Fibroblast of lung (primary cell): ENCODE measurements at regions not wholly inside any gene's neighbourhood (a gene's known extent, or its start where the extent isn't known, plus 50 kb on each side); places are given as distances from the start of the nearest gene placed in this dataset.

Experiments used
- DNase-seq, 2 donors: peaks; one replicate each; pipeline versions ENCODE4 v3.0.0 to v3.0.0-alpha.2; 2010; ENCODE audit warnings: low read depth in 2 of 2
- H2AFZ ChIP-seq: 2 replicates; pipeline ENCODE4 v1.5.1; 2012; ENCODE audit warnings: low read length, control low read depth, inconsistent platforms
- H3K27ac ChIP-seq: 2 replicates; pipeline ENCODE4 v1.5.1; 2011; ENCODE audit warnings: low read length, control low read depth; ENCODE audit not compliant: insufficient read depth
- H3K27me3 ChIP-seq: 2 replicates; pipeline ENCODE4 v1.5.1; 2011; ENCODE audit warnings: mild to moderate bottlenecking, low read length; ENCODE audit not compliant: control insufficient read depth, insufficient read depth
- H3K36me3 ChIP-seq: 2 replicates; pipeline ENCODE4 v1.5.1; 2011; ENCODE audit warnings: low read length; ENCODE audit not compliant: control insufficient read depth, insufficient read depth
- H3K4me1 ChIP-seq: 2 replicates; pipeline ENCODE4 v1.5.1; 2011; ENCODE audit warnings: low read length; ENCODE audit not compliant: control insufficient read depth, insufficient read depth; ENCODE audit errors: extremely low read depth
- H3K4me2 ChIP-seq: 2 replicates; pipeline ENCODE4 v1.5.1; 2011; ENCODE audit warnings: low read length, control low read depth; ENCODE audit not compliant: insufficient read depth; ENCODE audit errors: extremely low read depth
- H3K4me3 ChIP-seq, 4 experiments: fragments of 200-600 bp in 1 of 4; sonication (generic) in 1 of 4; replicated peaks in 1 of 4; 2 replicates each; pipeline ENCODE4 v1.5.1; 2011 to 2016; ENCODE audit warnings: low read length in 4 of 4, low read depth in 3 of 4, mild to moderate bottlenecking in 3 of 4, control low read depth in 2 of 4, inconsistent platforms in 1 of 4, mixed read lengths in 1 of 4; ENCODE audit not compliant: insufficient read depth in 1 of 4; ENCODE audit errors: control extremely low read depth in 1 of 4
- H3K79me2 ChIP-seq: 2 replicates; pipeline ENCODE4 v1.5.1; 2012; ENCODE audit warnings: mild to moderate bottlenecking, low read length, inconsistent platforms; ENCODE audit not compliant: control insufficient read depth, insufficient read depth
- H3K9ac ChIP-seq: 2 replicates; pipeline ENCODE4 v1.5.1; 2011; ENCODE audit warnings: mild to moderate bottlenecking, low read length, control low read depth; ENCODE audit not compliant: insufficient read depth
- H3K9me3 ChIP-seq: 2 replicates; pipeline ENCODE4 v1.5.1; 2012; ENCODE audit warnings: low read depth, low read length; ENCODE audit not compliant: control insufficient read depth, insufficient read depth
- H4K20me1 ChIP-seq: 2 replicates; pipeline ENCODE4 v1.5.1; 2011; ENCODE audit warnings: low read length; ENCODE audit not compliant: control insufficient read depth, insufficient read depth; ENCODE audit errors: extremely low read depth
- CTCF ChIP-seq, 2 donors: IDR thresholded peaks in 1 of 2; conservative IDR thresholded peaks in 1 of 2; 1 replicate in 1 of 2; 2 replicates in 1 of 2; pipeline ENCODE4 v1.5.1; 2011 to 2012; ENCODE audit warnings: low read length in 2 of 2, control low read depth in 1 of 2, inconsistent platforms in 1 of 2, low read depth in 1 of 2, mild to moderate bottlenecking in 1 of 2
- EZH2 ChIP-seq: IDR thresholded peaks from 2 replicates; pipeline ENCODE4 v1.5.1; 2012; ENCODE audit warnings: low read length, control low read depth, mild to moderate bottlenecking; ENCODE audit errors: missing control alignments

- Histone ChIP-seq H3K27ac (no peak overlapping the region), H3K79me2 (no peaks in the 10 kb centered on the region), H3K4me3 (no peak overlapping the region), H3K27me3 (no peaks in the 10 kb centered on the region), H2AFZ (no peak overlapping the region), H3K36me3 (no peaks in the 10 kb centered on the region), H4K20me1 (no peaks in the 10 kb centered on the region), H3K9ac (no peak overlapping the region), H3K9me3 (no peaks in the 10 kb centered on the region), H3K4me2 (no peak overlapping the region), H3K4me1 (no peaks in the 10 kb centered on the region)
- DNase-seq = no peak
- no peak for TF ChIP-seq CTCF (conservative IDR thresholded peaks at IDR 0.05 in 1 of 2, IDR thresholded peaks at IDR 0.05 in 1 of 2; ENCODE audit: low read depth in 1 of 2, low read length in 2 of 2)
- no peak for TF ChIP-seq EZH2
Observed at GRCh38 chr1:118826669-118827068, 161.5 kb downstream of the TBX15 start.

DNA sequence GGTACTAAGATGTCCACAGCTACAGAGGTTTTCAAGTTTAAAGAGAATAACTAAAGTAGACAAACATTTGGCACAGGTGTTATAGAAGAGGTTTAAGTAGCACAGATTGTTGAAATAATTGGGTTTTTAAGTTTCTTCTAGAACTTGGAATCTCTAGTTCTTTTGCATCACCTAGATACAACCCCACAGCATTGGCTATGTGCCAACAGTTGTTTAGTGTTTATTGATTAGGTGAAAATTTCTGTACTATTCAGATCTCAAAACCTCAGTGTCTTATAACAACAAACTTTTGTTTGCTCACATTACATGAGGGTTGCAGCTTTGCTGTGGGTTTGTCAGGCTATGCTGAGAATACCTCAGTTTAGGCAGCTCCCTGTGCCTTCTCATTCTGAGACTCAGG, 162.5 kb downstream of the TBX15 start:
- Histone ChIP-seq H4K20me1 (no peaks in the 10 kb centered on the region), H3K27ac (no peak overlapping the region), H3K4me1 (no peaks in the 10 kb centered on the region), H3K9ac (no peak overlapping the region), H2AFZ (no peak overlapping the region), H3K79me2 (no peaks in the 10 kb centered on the region), H3K4me2 (no peak overlapping the region), H3K27me3 (no peaks in the 10 kb centered on the region), H3K9me3 (no peaks in the 10 kb centered on the region), H3K4me3 (no peak overlapping the region), H3K36me3 (no peaks in the 10 kb centered on the region)
- no peak for TF ChIP-seq EZH2
- TF ChIP-seq CTCF (conservative IDR thresholded peaks at IDR 0.05 in 1 of 2, IDR thresholded peaks at IDR 0.05 in 1 of 2; ENCODE audit: low read depth in 1 of 2, low read length in 2 of 2) = no peak
- no peak for DNase-seq

- H3K9me3 ChIP-seq = no peaks in the 10 kb centered on the region
- H2AFZ ChIP-seq = no peak overlapping the region
- no peak overlapping the region for H3K4me3 ChIP-seq
- no peaks in the 10 kb centered on the region for H4K20me1 ChIP-seq
- H3K4me1 ChIP-seq = no peaks in the 10 kb centered on the region
- no peaks in the 10 kb centered on the region for H3K36me3 ChIP-seq
- H3K79me2 ChIP-seq = no peaks in the 10 kb centered on the region
- DNase-seq = no peak
- TF ChIP-seq EZH2 (no peak), CTCF (conservative IDR thresholded peaks at IDR 0.05 in 1 of 2, IDR thresholded peaks at IDR 0.05 in 1 of 2; ENCODE audit: low read depth in 1 of 2, low read length in 2 of 2) (no peak)
- H3K27me3 ChIP-seq = no peaks in the 10 kb centered on the region
- no peak overlapping the region for H3K4me2 ChIP-seq
- no peak overlapping the region for H3K27ac ChIP-seq
- no peak overlapping the region for H3K9ac ChIP-seq
Observed at GRCh38 chr1:118821801-118822200, 166.3 kb downstream of the TBX15 start.
